Stimulated activated CD8-positive, alpha-beta memory T cell treated with anti-CD3 and anti-CD28 coated beads, Interleukin-4, amount 100 ng/mL, for 48 hours (primary cell): ENCODE measurements at regions not wholly inside any gene's neighbourhood (a gene's known extent, or its start where the extent isn't known, plus 50 kb on each side); places are given as distances from the start of the nearest gene placed in this dataset.
"Not testable (repeated sequence)": the region's sequence is repeated elsewhere in the genome, so short reads cannot be mapped to it uniquely, and the experiment has no call there.

ENCODE experiments used
- DNase-seq: peaks from one replicate; pipeline ENCODE4 v3.0.0-alpha.2; 2020

DNA sequence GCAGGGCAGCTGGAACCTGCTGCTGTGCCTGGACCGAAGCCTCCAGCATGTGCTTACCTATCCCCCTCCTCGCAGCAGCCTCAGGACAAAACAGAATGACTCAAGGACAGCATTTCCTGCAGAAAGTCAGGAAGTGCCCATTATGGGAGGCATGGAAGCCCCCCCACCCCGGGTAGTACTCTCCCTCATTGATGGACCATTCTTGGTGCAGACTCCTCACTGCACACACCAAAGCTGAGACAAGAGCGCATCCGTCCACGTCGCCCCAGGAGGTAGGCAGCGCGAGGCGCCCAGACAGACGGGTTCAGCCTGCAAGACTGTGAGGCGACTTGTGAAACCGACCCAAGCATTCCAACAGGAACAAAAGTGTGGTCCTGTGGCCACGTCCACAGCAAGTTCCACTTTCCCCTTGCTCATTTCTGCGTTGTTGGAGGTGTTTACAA, 243.9 kb upstream of the ATXN7L3B start:
- no peak for DNase-seq

- DNase-seq: no peak
Observed at GRCh38 chr12:74317078-74317601, 220.5 kb upstream of the ATXN7L3B start.

DNA sequence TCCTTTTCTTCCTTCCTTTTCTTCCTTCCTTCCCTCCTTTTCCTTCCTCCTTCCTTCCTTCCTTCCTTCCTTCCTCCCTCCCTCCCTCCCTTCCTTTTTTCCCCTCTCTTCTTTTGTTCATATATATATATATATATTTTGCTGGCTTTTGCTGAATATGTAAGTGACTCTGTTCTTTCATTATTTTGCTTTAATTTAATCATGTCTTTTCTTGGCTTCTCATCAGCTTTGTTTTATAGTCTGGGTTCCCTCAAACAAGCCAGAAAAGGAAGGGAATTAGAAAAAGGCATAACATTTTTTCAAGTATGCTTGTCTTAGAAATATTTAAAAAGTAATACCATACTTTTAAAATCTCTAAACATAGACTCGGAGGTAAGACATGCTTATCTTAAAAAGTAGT, 219.9 kb upstream of the ATXN7L3B start:
- DNase-seq: no peak

- DNase-seq: no peak
Observed at GRCh38 chr12:74319886-74320285, 217.7 kb upstream of the ATXN7L3B start.

GRCh38 chr12:74321381-74321780, 216.3 kb upstream of the ATXN7L3B start:
- DNase-seq: no peak

GRCh38 chr12:74322792-74323191, 214.8 kb upstream of the ATXN7L3B start:
- DNase-seq: no peak

GRCh38 chr12:74328623-74329022, 209.0 kb upstream of the ATXN7L3B start:
- DNase-seq: no peak

DNA sequence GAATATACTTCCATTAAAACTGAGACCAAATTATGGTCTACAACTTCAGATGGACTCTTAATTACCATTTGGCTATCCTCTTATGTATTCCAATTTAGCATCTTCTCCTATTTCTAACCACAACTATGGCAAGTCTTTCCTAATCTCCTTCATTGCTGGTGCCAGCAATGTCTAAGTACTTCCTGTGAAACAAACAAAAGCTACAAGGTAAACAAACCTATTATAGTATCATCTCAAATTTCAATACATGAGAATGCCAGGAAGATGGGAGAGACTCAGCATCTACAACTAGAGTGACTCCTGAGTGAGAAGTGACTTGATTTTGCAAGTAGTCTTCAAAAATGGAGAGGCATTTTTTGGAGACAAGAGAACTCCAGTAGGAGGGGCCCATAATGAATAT, 202.9 kb upstream of the ATXN7L3B start:
- no peak for DNase-seq

- no peak for DNase-seq
Observed at GRCh38 chr12:74337951-74338350, 199.7 kb upstream of the ATXN7L3B start.

GRCh38 chr12:74339211-74339610, 198.4 kb upstream of the ATXN7L3B start:
- no peak for DNase-seq

DNA sequence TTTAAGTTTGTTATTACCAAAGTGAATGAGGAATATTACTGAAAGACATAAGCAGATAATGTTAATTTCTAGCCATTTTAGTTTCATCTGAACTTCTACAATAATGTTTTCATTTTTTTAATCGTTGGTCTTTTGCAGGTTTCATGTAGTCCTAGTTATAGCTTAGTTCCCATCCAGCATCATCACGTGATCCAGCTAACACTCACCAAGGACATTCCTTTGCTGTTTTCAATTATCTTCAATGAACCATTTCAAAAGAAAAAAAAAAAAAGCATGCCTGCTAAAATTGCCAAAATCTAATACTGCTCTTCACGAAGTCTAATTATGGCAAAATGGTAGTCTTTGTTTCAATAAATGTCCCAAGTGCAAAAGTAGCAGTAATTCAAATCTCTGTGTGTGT, 187.7 kb upstream of the ATXN7L3B start:
- DNase-seq: no peak

DNA sequence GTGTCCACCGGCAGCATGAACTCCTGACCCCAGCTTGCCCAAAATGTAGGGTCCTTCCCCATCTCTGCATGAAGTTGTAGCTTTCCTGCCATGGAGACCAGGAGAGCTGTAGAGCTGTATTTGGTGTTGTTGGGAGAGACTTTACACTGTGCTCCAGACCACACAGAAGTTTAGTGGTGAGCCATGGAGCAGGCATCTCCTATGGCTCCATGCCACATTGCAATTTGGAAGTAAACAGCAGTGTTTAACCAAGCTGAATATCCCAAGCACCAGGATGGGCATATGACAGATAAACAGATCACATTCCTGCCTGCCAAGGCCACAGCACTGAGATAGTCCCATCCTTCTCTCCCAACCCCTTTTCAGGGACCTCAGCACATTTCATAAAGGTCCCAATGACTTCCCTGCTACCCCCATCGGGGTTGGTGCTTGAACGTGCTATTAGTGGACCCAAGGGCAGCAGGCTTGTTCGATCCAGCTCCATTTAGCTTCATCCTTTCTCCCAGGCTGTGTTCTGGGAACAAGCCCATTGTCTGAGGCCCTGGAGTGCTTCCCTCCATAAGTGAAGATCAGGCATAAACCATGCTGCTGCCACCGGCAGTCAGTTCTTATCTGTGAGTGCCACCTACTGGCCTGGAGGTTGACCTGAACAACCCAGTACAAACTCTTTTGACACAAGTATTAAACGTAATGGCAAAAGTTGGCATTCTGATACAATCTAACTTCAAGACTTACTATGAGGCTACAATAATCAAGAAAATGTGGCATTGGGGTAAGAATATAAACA, 172.3 kb upstream of the ATXN7L3B start:
- peak; percentile 28 for DNase-seq

- no peak for DNase-seq
Observed at GRCh38 chr12:74370608-74371216, 166.9 kb upstream of the ATXN7L3B start.

- DNase-seq: no peak
Observed at GRCh38 chr12:74379114-74379513, 158.5 kb upstream of the ATXN7L3B start.

- no peak for DNase-seq
Observed at GRCh38 chr12:74381958-74382357, 155.7 kb upstream of the ATXN7L3B start.

DNA sequence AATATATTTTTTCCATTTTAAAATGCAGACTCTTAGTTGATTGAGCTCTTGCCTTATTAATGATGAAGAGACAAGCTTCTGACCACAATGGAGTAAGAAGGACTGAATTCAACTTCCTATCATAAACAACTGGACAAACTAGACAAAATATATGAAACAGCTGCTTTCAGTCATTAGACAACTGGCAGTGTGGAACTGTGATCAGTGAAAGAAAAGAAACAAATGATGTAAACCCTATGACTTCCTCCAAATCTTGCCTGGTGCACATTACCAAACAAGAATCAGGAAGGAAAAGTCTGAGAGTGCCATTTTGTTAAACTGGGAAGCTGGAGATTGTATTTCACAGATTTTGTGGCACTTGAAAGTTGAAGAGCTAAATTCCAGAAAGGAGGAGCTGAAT, 154.7 kb upstream of the ATXN7L3B start:
- DNase-seq: no peak

DNA sequence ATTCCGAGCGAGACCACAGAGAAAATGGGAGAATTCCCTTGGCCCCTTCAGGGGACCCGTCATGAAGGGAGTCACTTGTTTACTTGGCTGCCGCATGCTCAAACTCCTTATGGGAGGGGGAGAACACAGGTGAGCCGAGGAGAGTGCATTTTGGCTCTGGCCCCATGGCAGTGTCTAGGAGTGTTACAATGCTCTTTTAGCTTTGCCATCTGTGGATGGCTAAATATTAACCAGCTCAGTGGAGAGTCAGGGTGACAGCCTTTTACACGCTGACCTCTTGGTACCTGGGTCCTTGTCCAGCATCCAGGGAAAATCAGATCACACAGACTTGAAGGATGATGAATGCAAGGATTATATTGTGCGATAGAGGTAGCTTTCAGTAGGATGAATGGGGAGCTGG, 146.4 kb upstream of the ATXN7L3B start:
- DNase-seq: no peak

GRCh38 chr12:74393272-74393671, 144.4 kb upstream of the ATXN7L3B start:
- no peak for DNase-seq

DNA sequence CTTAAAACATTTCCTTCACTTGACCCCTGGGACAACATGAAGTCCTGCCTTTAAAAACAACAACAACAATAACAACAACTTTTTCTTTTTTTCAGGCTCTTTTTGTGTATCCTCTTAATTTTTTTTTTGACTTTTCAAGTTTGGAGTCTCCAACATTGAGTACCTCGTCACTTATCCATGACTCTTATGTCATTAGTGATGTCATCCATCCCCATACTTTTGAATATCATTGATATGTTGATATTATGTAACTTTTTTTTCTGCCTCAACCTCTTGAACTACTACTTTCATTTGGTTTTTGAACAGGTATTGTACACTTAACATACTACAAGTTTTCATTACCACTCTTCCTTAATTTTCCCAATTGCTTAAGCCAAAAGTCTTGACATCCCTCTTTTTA, 143.0 kb upstream of the ATXN7L3B start:
- no peak for DNase-seq

DNA sequence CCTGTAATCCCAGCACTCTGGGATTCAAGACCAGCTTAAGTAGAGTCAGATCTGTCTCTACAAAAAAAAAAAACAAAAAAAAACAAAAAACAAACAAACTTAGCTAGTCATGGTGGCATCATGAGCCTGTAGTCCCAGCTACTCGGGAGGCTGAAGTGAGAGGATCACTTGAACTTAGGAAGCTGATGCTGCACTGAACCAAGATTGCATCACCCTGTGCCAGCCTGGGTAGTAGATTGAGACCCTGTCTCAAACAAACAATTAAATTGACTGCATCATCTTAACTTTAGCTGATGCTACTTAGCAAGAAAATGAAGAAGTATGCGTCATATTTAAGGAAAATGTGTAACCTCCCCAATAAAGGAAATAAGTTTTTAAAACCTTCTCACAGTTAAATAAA, 136.6 kb upstream of the ATXN7L3B start:
- no peak for DNase-seq

- DNase-seq: no peak
Observed at GRCh38 chr12:74401966-74402365, 135.7 kb upstream of the ATXN7L3B start.

- not testable (repeated sequence) for DNase-seq
Observed at GRCh38 chr12:74403221-74403470, 134.5 kb upstream of the ATXN7L3B start.

DNA sequence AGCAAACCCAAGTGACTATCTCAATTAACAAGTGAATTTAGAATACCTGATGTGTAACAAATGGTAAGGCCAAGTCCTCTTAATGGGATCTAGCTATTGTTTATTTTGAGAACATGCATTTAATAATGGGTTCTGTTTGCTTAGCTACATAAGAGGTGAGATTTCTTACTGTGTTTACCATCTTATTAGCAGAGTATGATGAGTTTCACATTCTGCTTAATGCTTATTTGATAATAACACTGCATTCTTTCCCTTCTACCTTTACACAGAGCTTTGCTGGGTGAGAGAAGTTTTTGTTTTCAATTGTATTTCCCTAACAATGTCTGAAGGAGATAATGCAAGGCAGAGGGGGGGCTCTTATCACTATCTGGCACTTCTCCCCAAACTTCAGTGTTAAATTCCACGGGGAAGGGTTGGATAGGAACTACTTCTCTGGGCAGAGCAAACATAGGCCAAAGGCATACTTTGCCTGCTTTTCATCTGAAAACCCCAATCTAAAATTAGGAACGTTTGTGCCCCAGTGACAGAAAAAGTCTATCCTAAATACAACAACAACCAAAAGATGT, 129.0 kb upstream of the ATXN7L3B start:
- DNase-seq: no peak

GRCh38 chr12:74412606-74413230, 124.9 kb upstream of the ATXN7L3B start:
- DNase-seq: no peak
